ENCODE measurements at regions not wholly inside any gene's neighbourhood (a gene's known extent, or its start where the extent isn't known, plus 50 kb on each side); places are given as distances from the start of the nearest gene placed in this dataset.
"Not testable (repeated sequence)": the region's sequence is repeated elsewhere in the genome, so short reads cannot be mapped to it uniquely, and the experiment has no call there.

DNA sequence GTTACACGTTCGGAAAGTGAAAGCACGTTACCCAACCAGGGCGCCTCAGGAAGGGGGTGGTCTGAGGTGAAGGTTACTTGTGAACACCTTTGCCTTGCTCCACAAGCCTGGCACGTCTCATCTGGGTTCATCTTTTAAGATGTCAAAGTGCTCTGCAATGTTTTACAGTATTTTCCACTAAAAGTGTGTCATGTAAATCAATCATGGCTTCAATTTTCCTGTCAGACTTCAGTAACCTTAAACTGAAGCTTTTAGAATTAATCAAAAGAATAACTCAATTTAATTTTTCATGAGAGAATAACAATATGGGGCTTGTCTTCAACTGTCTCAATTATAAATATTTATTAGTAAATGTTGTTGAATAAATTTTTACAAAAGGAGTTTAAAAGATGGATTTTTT, 93.3 kb upstream of the FANCL start:
- H3K4me3 ChIP-seq: no peak overlapping the region
- no peak overlapping the region for H3K9ac ChIP-seq (ENCODE audit: low read depth in 2 of 2, low read length in 2 of 2)
- TF ChIP-seq, protein P1, sequence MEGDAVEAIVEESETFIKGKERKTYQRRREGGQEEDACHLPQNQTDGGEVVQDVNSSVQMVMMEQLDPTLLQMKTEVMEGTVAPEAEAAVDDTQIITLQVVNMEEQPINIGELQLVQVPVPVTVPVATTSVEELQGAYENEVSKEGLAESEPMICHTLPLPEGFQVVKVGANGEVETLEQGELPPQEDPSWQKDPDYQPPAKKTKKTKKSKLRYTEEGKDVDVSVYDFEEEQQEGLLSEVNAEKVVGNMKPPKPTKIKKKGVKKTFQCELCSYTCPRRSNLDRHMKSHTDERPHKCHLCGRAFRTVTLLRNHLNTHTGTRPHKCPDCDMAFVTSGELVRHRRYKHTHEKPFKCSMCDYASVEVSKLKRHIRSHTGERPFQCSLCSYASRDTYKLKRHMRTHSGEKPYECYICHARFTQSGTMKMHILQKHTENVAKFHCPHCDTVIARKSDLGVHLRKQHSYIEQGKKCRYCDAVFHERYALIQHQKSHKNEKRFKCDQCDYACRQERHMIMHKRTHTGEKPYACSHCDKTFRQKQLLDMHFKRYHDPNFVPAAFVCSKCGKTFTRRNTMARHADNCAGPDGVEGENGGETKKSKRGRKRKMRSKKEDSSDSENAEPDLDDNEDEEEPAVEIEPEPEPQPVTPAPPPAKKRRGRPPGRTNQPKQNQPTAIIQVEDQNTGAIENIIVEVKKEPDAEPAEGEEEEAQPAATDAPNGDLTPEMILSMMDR (IDR thresholded peaks at IDR 0.05): no peak
- no peaks in the 10 kb centered on the region for H3K4me1 ChIP-seq
- H3K27me3 ChIP-seq: no peaks in the 10 kb centered on the region
- no peaks in the 10 kb centered on the region for H3K36me3 ChIP-seq
- H3K9me3 ChIP-seq: no peaks in the 10 kb centered on the region
- no peak for DNase-seq
- H3K27ac ChIP-seq: no peak overlapping the region
- intact Hi-C loops (cut with DNase I): no loop called here

DNA sequence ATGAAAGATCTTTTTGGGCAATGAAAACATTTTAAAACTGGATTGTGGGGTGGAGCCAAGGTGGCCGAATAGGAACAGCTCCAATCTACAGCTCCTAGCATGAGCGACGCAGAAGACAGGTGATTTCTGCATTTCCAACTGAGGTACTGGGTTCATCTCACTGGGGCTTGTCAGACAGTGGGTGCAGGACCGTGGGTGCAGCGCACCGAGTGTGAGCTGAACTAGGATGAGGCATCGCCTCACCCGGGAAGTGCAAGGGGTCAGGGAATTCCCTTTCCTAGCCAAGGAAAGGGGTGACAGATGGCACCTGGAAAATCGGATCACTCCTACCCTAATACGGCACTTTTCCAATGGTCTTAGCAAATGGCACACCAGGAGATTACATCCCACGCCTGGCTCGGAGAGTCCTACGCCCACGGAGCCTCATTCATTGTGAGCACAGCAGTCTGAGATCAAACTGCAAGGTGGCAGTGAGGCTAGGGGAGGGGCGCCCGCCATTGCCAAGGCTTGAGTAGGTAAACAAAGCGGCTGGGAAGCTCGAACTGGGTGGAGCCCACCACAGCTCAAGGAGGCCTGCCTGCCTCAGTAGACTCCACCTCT, 84.3 kb upstream of the FANCL start:
- H3K27me3 ChIP-seq; DNase-seq; H3K4me3 ChIP-seq; intact Hi-C loops (cut with DNase I); H3K9me3 ChIP-seq; H3K27ac ChIP-seq; H3K36me3 ChIP-seq; H3K9ac ChIP-seq (ENCODE audit: low read depth in 2 of 2, low read length in 2 of 2); H3K4me1 ChIP-seq: not testable (repeated sequence)

DNA sequence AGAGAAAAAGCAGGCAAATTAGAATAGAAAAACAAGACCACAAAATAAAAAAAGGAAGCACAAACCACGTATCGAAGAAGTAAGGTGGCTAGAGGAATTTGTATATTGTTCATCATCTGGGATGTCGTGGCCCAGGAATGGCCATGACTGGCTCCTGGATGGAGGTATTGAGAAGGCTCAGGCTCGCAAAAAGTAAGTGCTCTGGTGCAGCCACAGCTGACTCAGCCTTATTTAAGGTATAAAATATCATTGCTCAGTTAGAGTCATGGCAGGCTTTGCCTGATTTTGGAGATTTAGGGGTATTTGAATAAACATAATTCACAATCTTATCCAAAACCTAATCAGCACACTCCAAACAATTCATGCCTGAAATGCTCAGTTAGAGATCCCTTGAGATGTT, 78.4 kb upstream of the FANCL start:
- Histone ChIP-seq H3K4me1 (no peaks in the 10 kb centered on the region), H3K27ac (no peak overlapping the region), H3K9me3 (no peaks in the 10 kb centered on the region), H3K27me3 (no peaks in the 10 kb centered on the region), H3K4me3 (no peak overlapping the region), H3K36me3 (no peaks in the 10 kb centered on the region), H3K9ac (ENCODE audit: low read depth in 2 of 2, low read length in 2 of 2) (no peak overlapping the region)
- no peak for DNase-seq
- TF ChIP-seq, protein P1 (IDR thresholded peaks at IDR 0.05): no peak
- intact Hi-C loops (cut with DNase I): no loop called here

DNA sequence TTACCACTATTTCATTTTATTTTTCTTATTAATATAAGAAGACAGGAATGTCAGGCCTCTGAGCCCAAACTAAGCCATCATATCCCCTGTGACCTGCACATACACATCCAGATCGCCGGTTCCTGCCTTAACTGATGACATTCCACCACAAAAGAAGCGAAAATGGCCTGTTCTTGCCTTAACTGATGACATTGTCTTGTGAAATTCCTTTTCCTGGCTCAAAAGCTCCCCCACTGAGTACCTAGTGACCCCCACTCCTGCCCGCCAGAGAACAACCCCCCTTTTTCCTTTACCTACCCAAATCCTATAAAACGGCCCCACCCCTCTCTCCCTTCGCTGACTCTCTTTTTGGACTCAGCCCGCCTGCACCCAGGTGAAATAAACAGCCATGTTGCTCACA, 77.8 kb upstream of the FANCL start:
- DNase-seq; H3K27ac ChIP-seq; H3K4me3 ChIP-seq; H3K9me3 ChIP-seq; H3K9ac ChIP-seq (ENCODE audit: low read depth in 2 of 2, low read length in 2 of 2); H3K36me3 ChIP-seq; H3K4me1 ChIP-seq; intact Hi-C loops (cut with DNase I); H3K27me3 ChIP-seq: not testable (repeated sequence)

DNA sequence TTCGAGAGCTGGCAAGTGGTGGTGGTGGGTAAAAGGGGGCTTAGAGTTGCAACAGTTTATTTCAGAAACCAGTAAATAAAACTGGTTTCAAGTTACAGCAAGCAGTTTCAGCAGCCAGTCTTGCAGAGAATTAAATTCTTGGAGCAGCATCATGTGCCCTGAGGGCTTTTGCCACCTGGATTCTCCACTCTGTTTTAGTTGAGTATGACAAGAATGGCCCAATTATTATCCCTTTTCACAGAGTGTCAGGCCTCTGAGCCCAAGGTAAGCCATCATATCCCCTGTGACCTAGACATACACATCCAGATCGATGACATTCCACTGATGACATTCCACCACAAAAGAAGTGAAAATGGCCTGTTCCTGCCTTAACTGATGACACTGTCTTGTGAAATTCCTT, 72.8 kb upstream of the FANCL start:
- no peaks in the 10 kb centered on the region for H3K36me3 ChIP-seq
- no peak overlapping the region for H3K27ac ChIP-seq
- H3K27me3 ChIP-seq: no peaks in the 10 kb centered on the region
- TF ChIP-seq, protein P1 (IDR thresholded peaks at IDR 0.05): no peak
- no peaks in the 10 kb centered on the region for H3K4me1 ChIP-seq
- DNase-seq: no peak
- H3K4me3 ChIP-seq: no peak overlapping the region
- H3K9me3 ChIP-seq: no peaks in the 10 kb centered on the region
- intact Hi-C loops (cut with DNase I): no loop called here
- H3K9ac ChIP-seq (ENCODE audit: low read depth in 2 of 2, low read length in 2 of 2): no peak overlapping the region

DNA sequence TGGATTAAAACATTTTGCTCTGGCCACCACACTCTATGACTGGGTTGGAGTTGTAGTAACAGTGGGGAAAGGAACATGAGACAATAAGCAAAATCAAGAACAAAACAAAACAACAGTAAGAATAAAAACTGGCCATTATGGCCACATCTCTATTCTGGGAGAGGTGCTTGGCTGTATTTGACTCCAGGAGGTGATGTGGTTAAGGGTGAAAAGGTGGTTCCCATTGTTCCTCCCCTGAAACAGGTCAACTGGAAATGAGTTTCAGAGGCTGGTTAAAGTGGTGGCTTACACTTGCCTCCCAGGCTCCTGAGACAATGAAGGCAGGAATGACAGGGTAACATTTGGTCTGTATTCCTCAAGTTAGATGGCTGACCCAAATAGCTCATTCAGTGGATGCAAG, 67.3 kb upstream of the FANCL start:
- H3K27ac ChIP-seq: no peak overlapping the region
- H3K4me3 ChIP-seq: no peak overlapping the region
- no peaks in the 10 kb centered on the region for H3K4me1 ChIP-seq
- H3K9me3 ChIP-seq: no peaks in the 10 kb centered on the region
- intact Hi-C loops (cut with DNase I): no loop called here
- no peak overlapping the region for H3K9ac ChIP-seq (ENCODE audit: low read depth in 2 of 2, low read length in 2 of 2)
- TF ChIP-seq, protein P1 (IDR thresholded peaks at IDR 0.05): no peak
- no peak for DNase-seq
- H3K27me3 ChIP-seq: no peaks in the 10 kb centered on the region
- H3K36me3 ChIP-seq: no peaks in the 10 kb centered on the region
